Upper lobe of left lung (tissue), 6 donors: ENCODE measurements at regions not wholly inside any gene's neighbourhood (a gene's known extent, or its start where the extent isn't known, plus 50 kb on each side); places are given as distances from the start of the nearest gene placed in this dataset.

Experiments
- ATAC-seq, 2 donors: fragments of 200-7000 bp; cut with Tn5 transposase; one replicate each; pipeline ENCODE4 v1.9.1; 2022; ENCODE audit warnings: mild to moderate bottlenecking in 2 of 2, moderate library complexity in 2 of 2; ENCODE audit not compliant: low FRiP score in 2 of 2
- DNase-seq, 2 donors: peaks; one replicate each; pipeline ENCODE4 v3.0.0-alpha.2; 2019 to 2020
- H3K27ac ChIP-seq, 4 donors: fragments of 200-600 bp; sonication (generic); one replicate each; pipeline ENCODE4 v1.5.1; 2016 to 2019
- H3K27me3 ChIP-seq, 4 donors: fragments of 200-600 bp; sonication (generic); one replicate each; pipeline ENCODE4 v1.5.1; 2017 to 2019
- H3K36me3 ChIP-seq, 4 donors: fragments of 200-600 bp; sonication (generic); one replicate each; pipeline ENCODE4 v1.5.1; 2016 to 2019
- H3K4me1 ChIP-seq, 4 donors: fragments of 200-600 bp; sonication (generic); one replicate each; pipeline ENCODE4 v1.5.1; 2018 to 2019
- H3K4me3 ChIP-seq, 4 donors: fragments of 200-600 bp; sonication (generic); one replicate each; pipeline ENCODE4 v1.5.1; 2017 to 2019; ENCODE audit warnings: mild to moderate bottlenecking in 2 of 4, moderate library complexity in 1 of 4
- H3K9me3 ChIP-seq, 4 donors: fragments of 200-600 bp; sonication (generic); one replicate each; pipeline ENCODE4 v1.5.1; 2018 to 2019
- CTCF ChIP-seq, 6 experiments: fragments of 450-650 bp in 4 of 6; fragments of 200-600 bp in 2 of 6; sonication (generic) in 2 of 6; IDR thresholded peaks; one replicate each; pipeline ENCODE4 v1.5.1; 2016 to 2019; ENCODE audit warnings: antibody characterized with exemption in 6 of 6
- EP300 ChIP-seq, 4 donors: sonication (generic); formaldehyde crosslinking; IDR thresholded peaks; one replicate each; pipeline ENCODE4 v1.5.1; 2017; ENCODE audit warnings: antibody characterized with exemption in 4 of 4, control low read depth in 2 of 4
- POLR2A ChIP-seq, 4 donors: fragments of 450-650 bp; IDR thresholded peaks; one replicate each; pipeline ENCODE4 v1.5.1; 2016 to 2017; ENCODE audit warnings: antibody characterized with exemption in 4 of 4, mild to moderate bottlenecking in 2 of 4
- POLR2AphosphoS5 ChIP-seq, 2 donors: sonication (generic); formaldehyde crosslinking; IDR thresholded peaks; one replicate each; pipeline ENCODE4 v1.5.1; 2017; ENCODE audit warnings: antibody characterized with exemption in 2 of 2
- WGBS, 2 donors: methylation state at CpG; one replicate each; pipeline ENCODE4 v1.1.5; 2017 to 2018; 5-methylcytosine and 5-hydroxymethylcytosine counted together
- donor health status: DM: no; HTN: no; CAD: no; lungs with moderate emphysema.
- donor health status: DM: no; HTN: yes; CAD: no; lungs with severe emphysema.

- TF ChIP-seq POLR2A (IDR thresholded peaks at IDR 0.05) (no peak), CTCF (IDR thresholded peaks at IDR 0.05) (no peak), POLR2AphosphoS5 (IDR thresholded peaks at IDR 0.05) (no peak), EP300 (IDR thresholded peaks at IDR 0.05) (no peak)
- H3K36me3 ChIP-seq: no peaks in the 10 kb centered on the region
- H3K4me3 ChIP-seq: no peak overlapping the region
- H3K27ac ChIP-seq: no peak overlapping the region
- no peak for ATAC-seq
- DNase-seq: no peak
- WGBS, 2 donors: 44 to 48% methylated on average over 8 of the region's 8 CpGs
- no peaks in the 10 kb centered on the region for H3K27me3 ChIP-seq
- H3K9me3 ChIP-seq: no peaks in the 10 kb centered on the region
- no peaks in the 10 kb centered on the region for H3K4me1 ChIP-seq
Measured at GRCh38 chr4:189050643-189051042, 890.0 kb upstream of the FRG1 start.

- TF ChIP-seq CTCF (IDR thresholded peaks at IDR 0.05) (no peak), EP300 (IDR thresholded peaks at IDR 0.05) (no peak), POLR2A (IDR thresholded peaks at IDR 0.05) (no peak), POLR2AphosphoS5 (IDR thresholded peaks at IDR 0.05) (no peak)
- WGBS, 2 donors: 72 to 82% methylated on average over 7 of the region's 7 CpGs
- no peaks in the 10 kb centered on the region for H3K9me3 ChIP-seq
- ATAC-seq: no peak
- H3K27me3 ChIP-seq: no peaks in the 10 kb centered on the region
- no peak overlapping the region for H3K27ac ChIP-seq
- DNase-seq: no peak
- H3K4me3 ChIP-seq: no peak overlapping the region
- no peaks in the 10 kb centered on the region for H3K4me1 ChIP-seq
- H3K36me3 ChIP-seq: no peaks in the 10 kb centered on the region
Measured at GRCh38 chr4:189053621-189054020, 887.1 kb upstream of the FRG1 start.

GRCh38 chr4:189060104-189060503 lies 880.6 kb upstream of the FRG1 start:
- 21 to 58% methylated on average over 1 of the region's 1 CpG for WGBS, 2 donors

GRCh38 chr4:189062047-189062820 lies 878.4 kb upstream of the FRG1 start:
- DNase-seq: no peak
- no peak overlapping the region for H3K27ac ChIP-seq
- no peaks in the 10 kb centered on the region for H3K36me3 ChIP-seq
- ATAC-seq: no peak
- H3K9me3 ChIP-seq: peaks cover 0 to 5% (median 2%) of the 10 kb centered on the region in 4 donors
- no peaks in the 10 kb centered on the region for H3K27me3 ChIP-seq
- H3K4me1 ChIP-seq: no peaks in the 10 kb centered on the region
- WGBS, 2 donors: 64 to 93% methylated on average over 2 of the region's 2 CpGs
- no peak overlapping the region for H3K4me3 ChIP-seq
- TF ChIP-seq POLR2A (IDR thresholded peaks at IDR 0.05): no peak
- no peak for TF ChIP-seq EP300 (IDR thresholded peaks at IDR 0.05)

More at GRCh38 chr4:189060104-189060503, 880.6 kb upstream of the FRG1 start:
- no peak for TF ChIP-seq EP300 (IDR thresholded peaks at IDR 0.05)
- no peak for TF ChIP-seq CTCF (IDR thresholded peaks at IDR 0.05)
- TF ChIP-seq POLR2A (IDR thresholded peaks at IDR 0.05): no peak
- TF ChIP-seq POLR2AphosphoS5 (IDR thresholded peaks at IDR 0.05): no peak
- H3K4me1 ChIP-seq: no peaks in the 10 kb centered on the region
- ATAC-seq: no peak
- peaks cover 0 to 5% (median 2%) of the 10 kb centered on the region in 4 donors for H3K9me3 ChIP-seq
- DNase-seq: no peak
- no peaks in the 10 kb centered on the region for H3K36me3 ChIP-seq
- H3K27ac ChIP-seq: no peak overlapping the region
- no peaks in the 10 kb centered on the region for H3K27me3 ChIP-seq
- H3K4me3 ChIP-seq: no peak overlapping the region

- ATAC-seq: no peak
Measured at GRCh38 chr4:189069772-189070171, 870.9 kb upstream of the FRG1 start.

More at GRCh38 chr4:189069772-189070171, 870.9 kb upstream of the FRG1 start:
- no peaks in the 10 kb centered on the region for H3K36me3 ChIP-seq
- H3K27ac ChIP-seq: no peak overlapping the region
- DNase-seq: no peak
- H3K4me3 ChIP-seq: no peak overlapping the region
- H3K9me3 ChIP-seq: no peaks in the 10 kb centered on the region
- H3K27me3 ChIP-seq: no peaks in the 10 kb centered on the region
- H3K4me1 ChIP-seq: no peaks in the 10 kb centered on the region
- 83 to 86% methylated on average over 1 of the region's 1 CpG for WGBS, 2 donors
- no peak for TF ChIP-seq EP300 (IDR thresholded peaks at IDR 0.05)
- no peak for TF ChIP-seq POLR2A (IDR thresholded peaks at IDR 0.05)
- TF ChIP-seq CTCF (IDR thresholded peaks at IDR 0.05): no peak
- TF ChIP-seq POLR2AphosphoS5 (IDR thresholded peaks at IDR 0.05): no peak
